DMS79 (cell line): ENCODE measurements at regions not wholly inside any gene's neighbourhood (a gene's known extent, or its start where the extent isn't known, plus 50 kb on each side); places are given as distances from the start of the nearest gene placed in this dataset.
"Not testable (repeated sequence)": the region's sequence is repeated elsewhere in the genome, so short reads cannot be mapped to it uniquely, and the experiment has no call there.

Experiments
- DNase-seq: peaks from one replicate; lab custom pipeline; 2025; lab: John Stamatoyannopoulos, UW

DNA sequence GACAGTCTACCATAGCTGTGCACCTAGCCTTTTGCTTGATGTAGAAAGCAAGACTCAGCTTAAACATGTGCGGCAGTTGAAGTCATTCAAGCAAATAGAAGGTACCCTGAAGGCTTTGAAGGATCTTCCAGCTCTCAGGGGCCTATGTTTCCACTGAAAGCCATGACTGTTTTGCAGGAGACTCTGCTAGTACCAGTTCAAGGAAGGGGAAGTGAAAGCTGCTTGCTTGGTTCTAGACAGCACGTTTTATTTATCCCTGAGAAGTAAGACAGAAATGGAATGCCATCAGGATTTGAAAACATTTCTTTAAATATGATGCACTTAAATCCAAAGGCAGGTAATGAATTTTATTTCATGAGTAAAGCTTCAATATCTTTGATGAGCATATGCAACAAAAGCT, 311.4 kb downstream of the PDCD6IP start:
- DNase-seq, result no peak

- DNase-seq, result no peak
These were observed 312.9 kb downstream of the PDCD6IP start for GRCh38 chr3:34111361-34111760.

DNA sequence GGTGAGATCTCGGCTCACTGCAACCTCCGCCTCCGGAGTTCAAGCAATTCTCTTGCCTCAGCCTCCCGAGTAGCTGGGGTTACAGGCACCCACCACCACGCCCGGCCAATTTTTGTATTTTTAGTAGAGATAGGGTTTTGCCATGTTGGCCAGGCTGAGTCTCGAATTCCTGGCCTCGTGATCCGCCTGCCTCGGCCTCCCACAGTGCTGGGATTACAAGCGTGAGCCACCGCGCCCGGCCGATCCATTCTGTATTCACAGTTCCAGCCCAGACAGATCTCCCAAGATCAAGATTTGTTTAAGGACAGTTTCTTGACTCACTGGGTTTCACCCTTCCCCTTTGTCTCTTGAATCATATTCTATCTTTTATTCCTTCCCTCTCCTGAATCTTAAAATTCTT, 313.8 kb downstream of the PDCD6IP start:
- DNase-seq, result not testable (repeated sequence)

GRCh38 chr3:34131091-34131490, 332.7 kb downstream of the PDCD6IP start:
- DNase-seq, result no peak

DNA sequence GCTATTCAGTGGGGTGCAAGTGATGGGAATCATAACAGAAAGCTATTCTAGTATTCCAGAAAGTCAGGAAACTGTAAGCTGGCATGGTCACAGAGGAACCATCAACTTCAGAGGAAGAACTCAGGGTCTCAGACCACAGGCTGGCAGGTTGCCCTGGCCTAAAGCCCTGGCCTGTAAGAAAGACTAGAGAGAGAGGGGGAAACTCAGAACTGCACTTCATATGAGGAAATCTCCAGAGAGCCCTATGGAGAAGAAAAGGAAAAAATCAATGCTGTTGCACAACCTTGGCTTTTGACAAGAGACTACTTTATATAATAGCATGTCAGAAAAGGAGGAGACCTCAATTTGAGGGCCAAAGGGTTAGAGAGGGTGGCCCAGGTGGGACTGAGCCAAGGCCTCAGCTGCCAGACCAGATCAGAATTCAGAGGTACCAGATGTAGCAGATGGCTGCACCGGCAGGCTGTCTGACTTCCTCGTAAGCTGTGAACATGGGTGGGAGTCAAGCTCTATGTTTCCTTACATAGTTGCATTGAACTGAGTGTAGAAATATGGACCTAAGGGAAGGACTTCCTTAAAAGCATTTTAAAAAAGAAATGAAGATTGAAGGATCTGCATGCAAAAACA, 333.8 kb downstream of the PDCD6IP start:
- no peak for DNase-seq

- no peak for DNase-seq
These were observed 341.1 kb downstream of the PDCD6IP start for GRCh38 chr3:34139566-34139965.

GRCh38 chr3:34140616-34141015, 342.2 kb downstream of the PDCD6IP start:
- DNase-seq, result no peak

DNA sequence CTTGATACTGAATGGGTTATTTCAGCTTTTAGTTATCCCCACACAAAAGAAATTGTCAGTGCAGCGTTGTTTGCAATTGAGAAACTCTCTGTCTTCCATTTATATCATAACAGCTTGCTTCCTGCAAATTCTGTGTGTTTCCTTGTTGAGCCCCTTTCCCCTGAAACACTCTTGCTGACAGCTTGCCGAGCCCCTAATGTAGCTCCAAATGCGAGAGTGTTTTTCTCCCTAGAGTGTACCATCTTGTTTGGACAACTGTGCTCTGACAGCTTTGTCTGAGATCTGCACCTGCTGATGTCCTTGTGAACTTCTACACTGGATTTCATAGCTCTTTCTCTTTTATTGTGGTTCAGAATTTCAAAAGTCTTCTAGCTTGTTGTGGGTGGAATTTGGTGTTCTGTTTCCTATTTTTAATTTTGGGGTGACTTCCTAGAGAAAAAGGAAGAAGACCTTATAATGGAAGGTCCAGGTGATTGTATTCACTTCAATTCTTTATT, 343.5 kb downstream of the PDCD6IP start:
- no peak for DNase-seq

- DNase-seq, result no peak
These were observed 347.4 kb downstream of the PDCD6IP start for GRCh38 chr3:34145796-34146195.

DNA sequence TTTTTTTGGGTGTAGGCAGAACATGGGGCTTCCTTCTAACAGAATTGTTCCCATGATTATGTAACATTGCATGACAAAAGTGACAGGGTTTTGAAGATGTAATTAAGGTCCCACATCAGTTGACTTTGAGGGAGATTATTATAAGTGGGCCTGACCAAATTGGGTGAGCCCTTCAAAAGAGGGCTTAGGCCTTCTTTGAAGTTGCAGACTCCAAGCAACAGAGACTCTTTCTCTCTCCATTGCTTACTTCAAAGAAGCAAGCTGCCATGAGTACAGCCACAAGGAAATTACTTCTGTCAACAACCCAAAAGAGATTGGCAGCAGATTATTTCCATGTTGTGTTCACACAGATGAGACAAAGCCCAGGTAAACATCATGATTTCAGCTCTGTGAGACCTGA, 348.2 kb downstream of the PDCD6IP start:
- DNase-seq, result no peak

- DNase-seq, result no peak
These were observed 352.6 kb downstream of the PDCD6IP start for GRCh38 chr3:34150992-34151391.

DNA sequence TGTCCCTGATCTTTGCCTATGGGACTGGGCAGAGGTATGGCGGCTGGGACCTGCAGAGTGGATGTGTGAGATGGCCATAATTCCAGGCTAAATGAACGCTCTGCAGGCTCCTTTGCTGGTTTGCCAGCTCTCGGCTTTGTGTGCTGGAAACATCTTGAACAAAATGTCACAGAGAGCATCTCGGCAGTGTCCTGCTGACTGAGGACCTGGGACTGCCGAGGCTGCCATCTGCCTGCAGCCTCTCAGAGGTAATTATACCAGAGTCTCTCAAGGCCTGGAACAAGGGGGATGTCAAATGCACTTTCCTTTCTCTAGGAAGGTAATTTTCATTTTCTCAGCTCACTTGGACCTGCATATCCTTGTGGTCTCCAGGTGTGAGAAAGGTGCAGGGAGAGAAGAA, 354.2 kb downstream of the PDCD6IP start:
- DNase-seq, result no peak

DNA sequence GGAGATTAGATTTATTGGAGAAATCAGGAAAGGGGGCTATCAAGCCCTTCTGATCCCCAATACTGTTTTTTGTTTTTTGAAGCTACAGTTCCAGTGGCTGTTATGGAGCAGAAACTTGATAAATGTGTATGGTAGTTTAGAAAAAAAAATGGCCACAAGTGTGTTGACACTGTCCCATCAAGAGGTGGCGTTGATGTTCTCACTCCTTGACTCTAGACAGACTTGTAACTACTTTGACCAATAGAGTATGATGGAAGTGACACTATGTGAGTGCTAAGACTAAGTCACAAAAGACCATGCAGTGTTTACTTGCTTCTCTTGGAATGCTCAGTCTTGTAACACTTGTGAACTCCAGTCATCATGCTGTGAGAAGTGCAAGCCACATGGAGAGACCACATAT, 356.7 kb downstream of the PDCD6IP start:
- no peak for DNase-seq

- DNase-seq, result no peak
These were observed 357.2 kb downstream of the PDCD6IP start for GRCh38 chr3:34155666-34156065.

DNA sequence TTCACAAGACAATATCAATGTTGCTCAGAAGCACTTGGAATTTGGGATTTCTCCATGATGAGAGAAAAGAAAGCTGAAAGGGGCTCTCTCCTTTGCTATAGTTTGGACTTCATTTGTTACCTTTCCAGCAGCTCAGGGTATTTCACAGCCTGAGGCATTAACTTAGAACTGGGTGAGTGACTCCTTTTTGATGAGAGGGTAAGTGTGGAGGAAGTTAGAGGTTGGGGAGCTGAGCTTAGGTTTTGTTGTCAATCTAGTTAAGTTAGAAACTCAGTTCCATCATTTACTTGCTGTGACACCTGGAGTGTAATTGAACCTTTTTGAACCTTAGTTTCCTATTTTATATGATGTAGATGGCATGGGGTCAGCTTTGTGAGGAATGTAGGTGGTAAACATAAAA, 359.1 kb downstream of the PDCD6IP start:
- no peak for DNase-seq

GRCh38 chr3:34159613-34160420, 361.4 kb downstream of the PDCD6IP start:
- DNase-seq, result no peak

GRCh38 chr3:34169636-34170035, 371.2 kb downstream of the PDCD6IP start:
- not testable (repeated sequence) for DNase-seq

DNA sequence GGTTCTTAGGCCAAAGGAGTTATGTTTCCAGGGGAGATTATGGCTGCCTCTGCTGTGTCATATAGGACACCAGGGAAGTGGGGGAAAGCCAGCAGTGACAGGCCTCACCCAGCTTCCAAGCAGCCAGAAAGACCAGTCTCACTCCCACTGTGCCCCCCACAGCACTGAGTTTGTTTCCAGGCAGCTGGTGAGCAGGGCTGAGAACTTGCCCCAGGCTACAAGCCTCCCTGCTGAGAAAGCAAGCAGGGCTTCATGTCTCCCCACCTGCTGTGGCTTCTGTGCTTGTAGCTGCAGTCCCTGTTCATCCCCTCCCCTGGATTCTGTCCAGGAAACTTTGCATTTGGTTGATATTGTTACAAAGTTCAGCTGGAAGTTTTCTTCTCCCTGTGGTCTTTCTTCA, 376.3 kb downstream of the PDCD6IP start:
- DNase-seq, result no peak

GRCh38 chr3:34175636-34176176, 377.3 kb downstream of the PDCD6IP start:
- DNase-seq, result no peak

DNA sequence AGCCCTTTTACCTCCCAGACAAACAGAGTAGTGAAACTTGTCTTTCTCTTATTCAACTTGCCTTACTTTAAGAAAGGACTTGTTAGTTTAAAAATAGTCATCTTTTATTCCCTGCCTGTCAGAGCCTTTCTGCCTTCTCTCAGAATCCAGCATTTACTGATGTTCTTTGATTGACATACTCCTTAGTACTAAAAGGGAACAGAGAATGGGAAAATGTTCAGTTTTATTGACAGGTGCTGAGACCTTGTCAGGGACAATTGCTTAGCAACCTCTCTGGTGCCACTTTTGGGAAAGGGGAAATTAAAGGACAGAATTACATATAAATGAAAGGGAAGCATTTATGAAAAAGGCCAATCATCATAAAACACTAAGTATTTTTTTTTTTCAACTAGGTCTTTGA, 378.3 kb downstream of the PDCD6IP start:
- no peak for DNase-seq

- no peak for DNase-seq
These were observed 380.0 kb downstream of the PDCD6IP start for GRCh38 chr3:34178415-34178814.

DNA sequence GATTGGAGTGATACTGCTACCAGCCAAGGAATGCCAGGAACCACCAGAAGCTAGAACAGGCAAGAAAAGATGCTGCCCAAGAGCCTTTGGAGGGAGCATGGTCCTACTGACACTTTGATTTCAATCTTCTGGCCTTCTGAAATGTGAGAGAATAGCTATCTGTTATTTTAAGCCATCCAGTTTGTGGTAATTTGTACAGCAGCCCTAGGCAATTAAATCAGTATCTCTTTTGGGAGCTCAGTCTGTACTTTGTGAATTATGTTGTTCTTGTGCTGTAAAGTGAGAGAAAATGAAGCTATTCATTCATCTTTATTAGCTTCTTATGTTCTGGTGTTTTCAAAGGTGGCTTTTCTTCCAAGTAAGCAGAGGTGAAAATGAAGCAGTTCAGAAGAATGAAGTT, 381.3 kb downstream of the PDCD6IP start:
- DNase-seq, result no peak

- no peak for DNase-seq
These were observed 382.1 kb downstream of the PDCD6IP start for GRCh38 chr3:34180532-34180931.
